ENCODE measurements at regions not wholly inside any gene's neighbourhood (a gene's known extent, or its start where the extent isn't known, plus 50 kb on each side); places are given as distances from the start of the nearest gene placed in this dataset.

GRCh38 chr2:14023558-14023957 lies 609.0 kb upstream of the LRATD1 start (continued):
- TF ChIP-seq ZNF883 (CRISPR knock-in tag; IDR thresholded peaks at IDR 0.05; ENCODE audit: not compliant biosample characterization) (no peak), NONO (IDR thresholded peaks at IDR 0.05) (no peak), NONO (CRISPR knock-in tag; conservative IDR thresholded peaks at IDR 0.05) (no peak), ZNF446 (CRISPR knock-in tag; IDR thresholded peaks at IDR 0.05) (no peak), KLF16 (CRISPR knock-in tag; IDR thresholded peaks at IDR 0.05) (no peak), ZNF841 (CRISPR knock-in tag; IDR thresholded peaks at IDR 0.05; ENCODE audit: borderline replicate concordance) (no peak), ZNF615 (CRISPR knock-in tag; IDR thresholded peaks at IDR 0.05; ENCODE audit: borderline replicate concordance) (no peak), ZNF605 (CRISPR knock-in tag; IDR thresholded peaks at IDR 0.05) (no peak), ZNF761 (CRISPR knock-in tag; conservative IDR thresholded peaks at IDR 0.05) (no peak)

GRCh38 chr2:14039134-14039533 lies 593.4 kb upstream of the LRATD1 start:
- in situ Hi-C loops (cut with HindIII; ENCODE audit: extremely low pct_ligation_motif_present, low pct_unique_long_range_greater_than_20kb) (no loop called here), intact Hi-C loops (cut with micrococcal nuclease; ENCODE audit: unreplicated experiment) (no loop called here)
- no peak overlapping the region for H3K4me3 ChIP-seq (replicated peaks in 1 of 3; ENCODE audit: insufficient read depth in 1 of 3, low read depth in 2 of 3, low read length in 3 of 3)
- POLR2A ChIA-PET = no interaction called here
- H3K9ac ChIP-seq (ENCODE audit: insufficient read depth, low read depth, low read length) = no peak overlapping the region
- peaks cover 44% of the 10 kb centered on the region for H3K9me3 ChIP-seq (ENCODE audit: low read length)
- ATAC-seq (no peak), DNase-seq (ENCODE audit: low spot score) (no peak), FAIRE-seq (no peak)
- H3K27ac ChIP-seq (ENCODE audit: extremely low read length, insufficient read depth, low read length) = no peak overlapping the region
- WGBS (ENCODE audit: low lambda C conversion rate) = 0% methylated on average over 2 of the region's 2 CpGs
- BruUV-seq (replicated peaks) = no TSS peak
- H3K27me3 ChIP-seq (ENCODE audit: control insufficient read depth in 1 of 2, insufficient read depth in 2 of 2, low read length in 2 of 2) = no peaks in the 10 kb centered on the region; a peak in 1 of 5 replicates
- H3K36me3 ChIP-seq (replicated peaks in 1 of 2; ENCODE audit: control insufficient read depth in 1 of 2, insufficient read depth in 2 of 2, low read length in 2 of 2) = no peaks in the 10 kb centered on the region
- CTCF ChIA-PET (ENCODE audit: low intra/inter-chr PET ratio, low total read pairs) = no interaction called here
- TF ChIP-seq NAIF1 (CRISPR knock-in tag; IDR thresholded peaks at IDR 0.05; ENCODE audit: borderline replicate concordance) = no peak
- TF ChIP-seq GABPB1 (CRISPR knock-in tag; IDR thresholded peaks at IDR 0.05) = no peak
- TF ChIP-seq SOX6 (IDR thresholded peaks at IDR 0.05) = no peak
- no peak for TF ChIP-seq SOX6 (CRISPR knock-in tag; IDR thresholded peaks at IDR 0.05)
- no peaks in the 10 kb centered on the region for H3K4me1 ChIP-seq (ENCODE audit: insufficient read depth, low read length)
- H2AFZ ChIP-seq (ENCODE audit: low read length) = no peak overlapping the region
- no peaks in the 10 kb centered on the region for H4K20me1 ChIP-seq (ENCODE audit: insufficient read depth, low read length)
- no peaks in the 10 kb centered on the region for H3K79me2 ChIP-seq (ENCODE audit: insufficient read depth, low read length)
- no peak overlapping the region for H3K4me2 ChIP-seq (ENCODE audit: low read depth, low read length)

All from HepG2 (cell line).